Naive thymus-derived CD4-positive, alpha-beta T cell (primary cell): ENCODE measurements at regions not wholly inside any gene's neighbourhood (a gene's known extent, or its start where the extent isn't known, plus 50 kb on each side); places are given as distances from the start of the nearest gene placed in this dataset.

ENCODE experiments used
- ATAC-seq: fragments of 150-1000 bp; cut with Tn5 transposase; 2 replicates; pipeline ENCODE4 v1.10.0; 2021; ENCODE audit warnings: mild to moderate bottlenecking, moderate library complexity
- CTCF ChIA-PET: fragments of 350-600 bp; sonication (Branson Sonifier 250); formaldehyde crosslinking; loops from one replicate; lab custom pipeline; 2021; ENCODE audit warnings: antibody characterized with exemption; lab: Charles Lee
- POLR2A ChIA-PET: fragments of 350-600 bp; sonication (Branson Sonifier 250); formaldehyde crosslinking; loops from one replicate; lab custom pipeline; 2021; ENCODE audit warnings: antibody characterized with exemption, inconsistent platforms; lab: Charles Lee
- DNase-seq, 9 donors: peaks; one replicate each; pipeline versions ENCODE4 v3.0.0 to v3.0.0-alpha.2; 2020 to 2022; ENCODE audit warnings: mixed read lengths in 1 of 9
- H3K27ac ChIP-seq: one replicate; pipeline ENCODE4 v1.7.0; 2013; ENCODE audit warnings: mild to moderate bottlenecking, low read depth, low read length, moderate library complexity
- H3K27me3 ChIP-seq, 2 donors: one replicate each; pipeline ENCODE4 v1.7.0; 2013; ENCODE audit warnings: low read length in 2 of 2, mild to moderate bottlenecking in 2 of 2, moderate library complexity in 2 of 2; ENCODE audit not compliant: control insufficient read depth in 2 of 2, insufficient read depth in 2 of 2
- H3K36me3 ChIP-seq, 3 experiments: 1 replicate in 2 of 3; 2 replicates in 1 of 3; pipeline ENCODE4 v1.7.0; 2013; ENCODE audit warnings: low read length in 3 of 3, mild to moderate bottlenecking in 3 of 3, moderate library complexity in 1 of 3; ENCODE audit not compliant: insufficient read depth in 3 of 3, control insufficient read depth in 2 of 3
- H3K4me1 ChIP-seq, 2 donors: one replicate each; pipeline ENCODE4 v1.7.0; 2013; ENCODE audit warnings: low read length in 2 of 2, mild to moderate bottlenecking in 2 of 2, moderate library complexity in 1 of 2; ENCODE audit not compliant: control insufficient read depth in 2 of 2, insufficient read depth in 2 of 2
- H3K4me3 ChIP-seq: 2 replicates; pipeline ENCODE4 v1.7.0; 2013; ENCODE audit warnings: mild to moderate bottlenecking, low read length
- H3K9me3 ChIP-seq, 3 experiments: 1 replicate in 2 of 3; 2 replicates in 1 of 3; pipeline ENCODE4 v1.7.0; 2013; ENCODE audit warnings: low read length in 3 of 3; ENCODE audit not compliant: control insufficient read depth in 2 of 3
- H3K27ac Mint-ChIP-seq, 9 donors: one replicate each; pipeline ENCODE4 v1.8.0; 2020 to 2022; ENCODE audit warnings: mixed read lengths in 9 of 9, mild to moderate bottlenecking in 8 of 9, moderate library complexity in 5 of 9, inconsistent platforms in 2 of 9
- H3K27me3 Mint-ChIP-seq, 5 donors: one replicate each; pipeline ENCODE4 v1.8.0; 2021 to 2022; ENCODE audit warnings: mixed read lengths in 5 of 5, mild to moderate bottlenecking in 1 of 5
- H3K36me3 Mint-ChIP-seq, 5 donors: one replicate each; pipeline ENCODE4 v1.8.0; 2020 to 2022; ENCODE audit warnings: mixed read lengths in 5 of 5, mild to moderate bottlenecking in 3 of 5, inconsistent platforms in 1 of 5
- H3K4me1 Mint-ChIP-seq, 7 donors: one replicate each; pipeline ENCODE4 v1.8.0; 2020 to 2022; ENCODE audit warnings: mixed read lengths in 7 of 7, mild to moderate bottlenecking in 3 of 7, inconsistent platforms in 1 of 7
- H3K4me3 Mint-ChIP-seq, 10 donors: one replicate each; pipeline ENCODE4 v1.8.0; 2020 to 2022; ENCODE audit warnings: mild to moderate bottlenecking in 10 of 10, mixed read lengths in 10 of 10, moderate library complexity in 6 of 10, inconsistent platforms in 2 of 10
- H3K9me3 Mint-ChIP-seq, 11 donors: one replicate each; pipeline ENCODE4 v1.8.0; 2020 to 2022; ENCODE audit warnings: mixed read lengths in 11 of 11, mild to moderate bottlenecking in 4 of 11, inconsistent platforms in 1 of 11, moderate library complexity in 1 of 11
- intact Hi-C, 2 donors: fragments of 100-400 bp; cut with micrococcal nuclease; formaldehyde crosslinking; loops; one replicate each; pipeline ENCODE4 v1.15.1; 2023

DNA sequence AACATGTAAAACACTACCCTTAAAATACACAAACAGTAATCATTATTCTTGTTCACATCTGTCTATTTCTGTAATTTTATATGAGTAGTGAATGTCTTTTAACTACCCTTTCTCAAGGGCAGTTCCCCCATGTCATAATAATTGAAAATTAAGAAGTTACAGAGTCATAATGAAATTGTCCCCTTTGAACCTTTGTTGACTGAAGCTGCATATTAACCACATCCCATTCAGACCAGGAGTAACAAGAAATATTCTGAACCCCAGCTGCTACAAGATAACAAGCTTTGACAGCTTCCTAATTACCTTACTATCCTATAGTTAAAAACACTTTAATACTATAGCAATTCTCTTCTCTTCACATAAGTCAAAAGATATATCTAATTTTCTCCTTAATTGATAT lies 635.9 kb upstream of the SUCLG2 start:
- Histone ChIP-seq H3K4me1 (no peaks in the 10 kb centered on the region), H3K36me3 (no peaks in the 10 kb centered on the region), H3K9me3 (no peaks in the 10 kb centered on the region), H3K27me3 (no peaks in the 10 kb centered on the region), H3K4me3 (no peak overlapping the region), H3K27ac (no peak overlapping the region)
- H3K27me3 Mint-ChIP-seq: no peaks in the 10 kb centered on the region
- H3K9me3 Mint-ChIP-seq: no peaks in the 10 kb centered on the region
- peaks cover 0 to 5% (median 3%) of the 10 kb centered on the region in 5 donors for H3K36me3 Mint-ChIP-seq
- POLR2A ChIA-PET: no interaction called here
- ATAC-seq (no peak), DNase-seq (no peak)
- CTCF ChIA-PET: interaction anchor here (0.7 kb wide), 1 partner anchor 59 kb away, joined by 3 read pairs; no protein-coding TSS in a partner anchor
- H3K4me1 Mint-ChIP-seq: no peaks in the 10 kb centered on the region
- intact Hi-C loops: no loop called here
- no peak overlapping the region for H3K4me3 Mint-ChIP-seq
- no peak overlapping the region for H3K27ac Mint-ChIP-seq

- DNase-seq: no peak
- H3K36me3 ChIP-seq: no peaks in the 10 kb centered on the region
- Mint-ChIP-seq H3K27ac (no peak overlapping the region), H3K36me3 (peaks cover 0 to 5% (median 0%) of the 10 kb centered on the region in 5 donors), H3K27me3 (no peaks in the 10 kb centered on the region), H3K9me3 (no peaks in the 10 kb centered on the region), H3K4me1 (no peaks in the 10 kb centered on the region), H3K4me3 (no peak overlapping the region)
- ATAC-seq: no peak
- H3K4me1 ChIP-seq: no peaks in the 10 kb centered on the region
- H3K27ac ChIP-seq: no peak overlapping the region
- H3K4me3 ChIP-seq: no peak overlapping the region
- no peaks in the 10 kb centered on the region for H3K9me3 ChIP-seq
- ChIA-PET POLR2A (no interaction called here), CTCF (no interaction called here)
- intact Hi-C loops: no loop called here
- H3K27me3 ChIP-seq: no peaks in the 10 kb centered on the region
Observed at GRCh38 chr3:68288085-68288484, 633.7 kb upstream of the SUCLG2 start.

DNA sequence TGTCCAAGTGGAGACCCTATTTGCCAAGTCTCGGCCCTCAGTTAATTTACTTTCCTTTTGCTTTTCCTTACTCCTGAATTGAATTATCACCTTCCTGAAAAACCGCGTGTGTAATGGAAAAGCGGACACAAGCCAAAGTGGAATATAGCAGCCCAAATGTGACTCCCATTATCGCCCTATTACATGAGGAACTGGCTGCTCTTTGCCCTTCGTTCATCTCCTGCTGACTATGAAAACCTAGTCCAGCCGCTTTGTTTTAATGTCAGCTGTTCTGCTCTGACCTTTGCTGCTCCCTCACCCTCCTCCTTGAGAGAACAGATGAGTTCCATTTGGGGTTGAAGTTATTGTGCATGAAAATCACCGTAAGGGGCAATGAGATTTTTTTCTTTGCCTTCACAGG lies 632.7 kb upstream of the SUCLG2 start:
- H3K27ac Mint-ChIP-seq: no peak overlapping the region
- Histone ChIP-seq H3K4me1 (no peaks in the 10 kb centered on the region), H3K27me3 (no peaks in the 10 kb centered on the region), H3K36me3 (no peaks in the 10 kb centered on the region), H3K9me3 (no peaks in the 10 kb centered on the region), H3K27ac (no peak overlapping the region), H3K4me3 (no peak overlapping the region)
- DNase-seq (no peak), ATAC-seq (no peak)
- no peaks in the 10 kb centered on the region for H3K4me1 Mint-ChIP-seq
- intact Hi-C loops: no loop called here
- peaks cover 0 to 3% (median 2%) of the 10 kb centered on the region in 5 donors for H3K36me3 Mint-ChIP-seq
- POLR2A ChIA-PET: no interaction called here
- H3K4me3 Mint-ChIP-seq: no peak overlapping the region
- H3K27me3 Mint-ChIP-seq: no peaks in the 10 kb centered on the region
- CTCF ChIA-PET: no interaction called here
- H3K9me3 Mint-ChIP-seq: peaks cover 0 to 2% (median 0%) of the 10 kb centered on the region in 11 donors

GRCh38 chr3:68274286-68274685 lies 619.9 kb upstream of the SUCLG2 start:
- no peaks in the 10 kb centered on the region for H3K9me3 ChIP-seq
- no peak overlapping the region for H3K27ac ChIP-seq
- H3K4me3 ChIP-seq: no peak overlapping the region
- ChIA-PET POLR2A (no interaction called here), CTCF (no interaction called here)
- no peaks in the 10 kb centered on the region for H3K4me1 ChIP-seq
- ATAC-seq (no peak), DNase-seq (no peak)
- intact Hi-C loops: no loop called here
- no peak overlapping the region for H3K27ac Mint-ChIP-seq
- H3K4me3 Mint-ChIP-seq: no peak overlapping the region
- no peaks in the 10 kb centered on the region for H3K36me3 ChIP-seq
- no peaks in the 10 kb centered on the region for H3K27me3 Mint-ChIP-seq
- no peaks in the 10 kb centered on the region for H3K4me1 Mint-ChIP-seq
- peaks cover 0 to 1% (median 0%) of the 10 kb centered on the region in 11 donors for H3K9me3 Mint-ChIP-seq
- no peaks in the 10 kb centered on the region for H3K27me3 ChIP-seq
- no peaks in the 10 kb centered on the region for H3K36me3 Mint-ChIP-seq

GRCh38 chr3:68271145-68271544 lies 616.7 kb upstream of the SUCLG2 start:
- ATAC-seq: no peak
- Histone ChIP-seq H3K4me3 (no peak overlapping the region), H3K36me3 (no peaks in the 10 kb centered on the region), H3K27me3 (no peaks in the 10 kb centered on the region), H3K4me1 (no peaks in the 10 kb centered on the region), H3K9me3 (no peaks in the 10 kb centered on the region), H3K27ac (no peak overlapping the region)
- Mint-ChIP-seq H3K4me1 (peaks cover 0 to 1% (median 0%) of the 10 kb centered on the region in 7 donors), H3K27me3 (no peaks in the 10 kb centered on the region), H3K36me3 (peaks cover 0 to 4% (median 0%) of the 10 kb centered on the region in 5 donors), H3K27ac (no peak overlapping the region), H3K4me3 (no peak overlapping the region), H3K9me3 (peaks cover 0 to 1% (median 0%) of the 10 kb centered on the region in 11 donors)
- CTCF ChIA-PET: no interaction called here
- intact Hi-C loops: no loop called here
- DNase-seq: no peak
- POLR2A ChIA-PET: no interaction called here

GRCh38 chr3:68256635-68257223 lies 602.3 kb upstream of the SUCLG2 start:
- Histone ChIP-seq H3K36me3 (no peaks in the 10 kb centered on the region), H3K27me3 (no peaks in the 10 kb centered on the region), H3K27ac (no peak overlapping the region), H3K4me1 (peaks cover 0 to 3% of the 10 kb centered on the region in 2 donors), H3K9me3 (no peaks in the 10 kb centered on the region), H3K4me3 (no peak overlapping the region)
- intact Hi-C loops: loop anchor here (1.0 to 5.0 kb wide), 10 partner anchors 199 to 1142 kb away; no protein-coding TSS in a partner anchor
- DNase-seq (peak in 6 of 9 donors; percentile 13 to 31 (median 22)), ATAC-seq (no peak)
- H3K4me3 Mint-ChIP-seq: no peak overlapping the region
- H3K9me3 Mint-ChIP-seq: peaks cover 0 to 3% (median 0%) of the 10 kb centered on the region in 11 donors
- peak overlapping the region in 1 of 9 donors; percentile 29 for H3K27ac Mint-ChIP-seq
- H3K27me3 Mint-ChIP-seq: no peaks in the 10 kb centered on the region
- H3K36me3 Mint-ChIP-seq: peaks cover 0 to 5% (median 3%) of the 10 kb centered on the region in 5 donors
- peaks cover 0 to 8% (median 4%) of the 10 kb centered on the region in 7 donors for H3K4me1 Mint-ChIP-seq
- ChIA-PET CTCF (interaction anchor here (1.2 kb wide), 1 partner anchor 437 kb away, joined by 6 read pairs; no protein-coding TSS in a partner anchor), POLR2A (no interaction called here)

DNA sequence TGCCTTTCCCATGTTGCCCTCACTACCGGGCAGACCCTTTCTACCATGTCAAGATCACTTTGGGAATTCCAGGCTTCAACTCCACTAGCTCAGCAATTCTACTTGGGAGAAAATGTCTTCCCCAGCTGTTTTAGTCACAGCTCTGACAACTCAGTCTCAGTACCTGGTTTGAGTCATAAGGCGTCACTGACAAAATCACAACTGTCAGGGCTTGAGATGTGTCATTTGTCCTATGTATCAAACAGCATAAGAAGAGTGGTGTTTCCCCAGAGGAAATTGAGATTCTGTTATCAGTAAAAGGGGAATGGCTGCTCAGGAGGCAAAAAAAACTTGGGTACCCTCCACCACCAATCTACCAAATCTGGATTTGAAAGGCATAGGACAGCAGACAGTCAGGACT lies 594.9 kb upstream of the SUCLG2 start:
- DNase-seq: no peak
- H3K36me3 ChIP-seq: no peaks in the 10 kb centered on the region
- ChIA-PET POLR2A (no interaction called here), CTCF (no interaction called here)
- Mint-ChIP-seq H3K36me3 (peaks cover 0 to 23% (median 8%) of the 10 kb centered on the region in 5 donors), H3K4me3 (no peak overlapping the region), H3K9me3 (peaks cover 0 to 5% (median 0%) of the 10 kb centered on the region in 11 donors), H3K27me3 (no peaks in the 10 kb centered on the region), H3K4me1 (no peaks in the 10 kb centered on the region), H3K27ac (no peak overlapping the region)
- H3K27ac ChIP-seq: no peak overlapping the region
- no peaks in the 10 kb centered on the region for H3K9me3 ChIP-seq
- intact Hi-C loops: no loop called here
- no peaks in the 10 kb centered on the region for H3K4me1 ChIP-seq
- ATAC-seq: no peak
- no peaks in the 10 kb centered on the region for H3K27me3 ChIP-seq
- no peak overlapping the region for H3K4me3 ChIP-seq
